NB4 (cell line): ENCODE measurements at regions not wholly inside any gene's neighbourhood (a gene's known extent, or its start where the extent isn't known, plus 50 kb on each side); places are given as distances from the start of the nearest gene placed in this dataset.

ENCODE experiments used
- DNase-seq: peaks from one replicate; pipeline ENCODE4 v3.0.0; 2010; ENCODE audit warnings: low read depth
- H3K4me3 ChIP-seq: one replicate; pipeline ENCODE4 v1.5.1; 2011; ENCODE audit warnings: mild to moderate bottlenecking, low read depth, low read length, moderate library complexity
- MYC ChIP-seq: IDR thresholded peaks from 2 replicates; pipeline ENCODE4 v1.6.1; 2011; ENCODE audit warnings: low read depth, low read length
- POLR2A ChIP-seq: IDR thresholded peaks from 2 replicates; pipeline ENCODE4 v1.6.1; 2011; ENCODE audit warnings: mild to moderate bottlenecking; ENCODE audit not compliant: insufficient read length; ENCODE audit errors: extremely low read depth
- TF ChIP-seq, protein P1 (sequence below): IDR thresholded peaks from one replicate; pipeline ENCODE4 v1.5.1; 2012; ENCODE audit warnings: low read depth, low read length
- TF ChIP-seq, protein P2 (sequence below): IDR thresholded peaks from 2 replicates; pipeline ENCODE4 v1.6.1; 2011; ENCODE audit warnings: low read depth, low read length

DNA sequence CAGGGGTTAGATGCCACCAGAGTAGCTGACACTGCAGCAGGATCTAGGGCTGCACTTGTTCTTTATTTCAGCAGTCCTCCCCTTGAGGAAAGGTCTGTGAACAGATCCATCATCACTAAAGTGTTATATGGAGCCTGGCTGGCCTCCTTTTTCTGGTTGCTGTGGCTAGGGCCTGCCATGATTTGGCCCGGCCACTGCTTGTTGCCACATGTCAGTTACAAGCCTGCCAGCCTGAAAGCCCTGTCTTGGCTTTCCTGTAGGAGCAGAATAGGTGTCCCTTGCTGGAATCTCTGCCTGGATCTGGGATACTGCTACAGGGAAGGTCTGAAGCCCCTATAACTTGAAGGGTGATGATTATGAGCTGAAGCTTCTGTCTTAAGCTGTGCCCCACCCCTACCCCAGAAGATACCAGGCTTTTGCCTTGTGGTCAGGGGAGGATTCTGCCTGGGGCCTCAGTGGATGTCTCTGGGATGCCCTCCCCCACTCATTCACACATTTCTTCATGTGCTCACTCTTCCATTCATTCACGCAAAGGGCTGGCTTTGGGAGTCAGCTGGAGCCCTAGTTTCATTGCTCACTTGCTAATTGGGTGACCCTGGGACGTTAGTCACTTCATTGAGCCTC is 64.7 kb downstream of the NDUFS5 start:
- TF ChIP-seq, protein P1, sequence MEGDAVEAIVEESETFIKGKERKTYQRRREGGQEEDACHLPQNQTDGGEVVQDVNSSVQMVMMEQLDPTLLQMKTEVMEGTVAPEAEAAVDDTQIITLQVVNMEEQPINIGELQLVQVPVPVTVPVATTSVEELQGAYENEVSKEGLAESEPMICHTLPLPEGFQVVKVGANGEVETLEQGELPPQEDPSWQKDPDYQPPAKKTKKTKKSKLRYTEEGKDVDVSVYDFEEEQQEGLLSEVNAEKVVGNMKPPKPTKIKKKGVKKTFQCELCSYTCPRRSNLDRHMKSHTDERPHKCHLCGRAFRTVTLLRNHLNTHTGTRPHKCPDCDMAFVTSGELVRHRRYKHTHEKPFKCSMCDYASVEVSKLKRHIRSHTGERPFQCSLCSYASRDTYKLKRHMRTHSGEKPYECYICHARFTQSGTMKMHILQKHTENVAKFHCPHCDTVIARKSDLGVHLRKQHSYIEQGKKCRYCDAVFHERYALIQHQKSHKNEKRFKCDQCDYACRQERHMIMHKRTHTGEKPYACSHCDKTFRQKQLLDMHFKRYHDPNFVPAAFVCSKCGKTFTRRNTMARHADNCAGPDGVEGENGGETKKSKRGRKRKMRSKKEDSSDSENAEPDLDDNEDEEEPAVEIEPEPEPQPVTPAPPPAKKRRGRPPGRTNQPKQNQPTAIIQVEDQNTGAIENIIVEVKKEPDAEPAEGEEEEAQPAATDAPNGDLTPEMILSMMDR, result no peak
- TF ChIP-seq, protein P2, sequence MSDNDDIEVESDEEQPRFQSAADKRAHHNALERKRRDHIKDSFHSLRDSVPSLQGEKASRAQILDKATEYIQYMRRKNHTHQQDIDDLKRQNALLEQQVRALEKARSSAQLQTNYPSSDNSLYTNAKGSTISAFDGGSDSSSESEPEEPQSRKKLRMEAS, result no peak
- TF ChIP-seq POLR2A, result no peak
- no peak for TF ChIP-seq MYC
- H3K4me3 ChIP-seq, result no peak overlapping the region
- no peak for DNase-seq

DNA sequence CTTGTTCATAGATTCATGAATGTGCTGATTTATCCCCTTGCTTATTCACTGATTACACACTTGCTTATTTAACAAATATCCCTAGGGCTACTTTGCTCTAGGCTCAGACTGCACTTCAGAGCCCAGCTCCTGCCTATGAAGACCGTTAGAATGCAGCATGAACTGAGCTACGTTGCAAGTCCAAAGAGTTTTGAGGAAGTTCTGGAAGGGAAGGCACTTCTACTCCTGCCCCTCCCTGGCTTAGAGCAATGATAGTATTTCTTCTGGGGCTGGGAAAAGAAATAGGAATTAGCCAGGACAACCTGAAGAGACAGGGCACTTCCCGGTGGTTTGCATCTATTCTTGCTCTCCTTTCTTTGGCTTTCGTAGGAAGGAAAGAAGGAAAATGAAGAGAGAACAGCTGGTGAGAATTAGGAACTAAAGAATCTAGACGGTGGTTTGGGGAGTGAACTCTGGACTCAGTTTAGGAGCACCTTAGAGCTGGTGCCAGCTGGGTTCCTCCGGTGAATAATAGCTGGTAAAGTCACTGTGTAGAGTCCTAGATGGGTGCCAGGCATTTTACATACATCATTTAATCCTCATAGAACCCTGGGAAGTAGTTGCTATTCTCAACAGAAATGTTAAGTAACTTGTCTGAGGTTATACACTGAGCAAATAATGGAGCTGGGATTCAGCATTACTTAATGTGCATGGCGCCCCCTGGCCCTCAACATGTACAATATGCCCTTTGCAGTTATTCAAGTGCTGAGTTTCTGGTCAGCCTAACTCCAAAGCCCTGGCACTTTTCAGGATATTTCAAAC is 65.9 kb downstream of the NDUFS5 start:
- TF ChIP-seq POLR2A, result no peak
- TF ChIP-seq, protein P1, result peak; percentile 70
- no peak for TF ChIP-seq MYC
- TF ChIP-seq, protein P2, result peak; percentile 19; the same call in 1 of the 2 replicates
- H3K4me3 ChIP-seq, result no peak overlapping the region
- DNase-seq, result peak; percentile 82

DNA sequence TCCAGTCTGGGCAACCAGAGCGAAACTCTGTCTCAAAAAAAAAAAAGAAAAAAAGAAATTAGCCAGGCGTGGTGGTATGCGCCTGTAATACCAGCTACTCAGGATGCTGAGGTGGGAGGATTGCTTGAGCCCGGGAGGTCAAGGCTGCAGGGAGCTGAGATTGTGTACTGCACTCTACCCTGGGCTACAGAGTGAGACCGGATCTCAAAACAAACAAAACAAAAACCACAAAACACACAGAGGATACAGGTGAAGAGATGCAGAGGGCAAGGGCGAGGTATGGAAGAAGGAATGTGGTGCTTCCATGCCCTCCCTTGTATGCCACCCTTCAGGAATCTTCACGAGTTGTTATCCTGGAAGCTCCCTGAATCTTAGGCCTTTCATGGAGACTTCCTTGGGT is 68.5 kb downstream of the NDUFS5 start:
- H3K4me3 ChIP-seq, result no peak overlapping the region
- TF ChIP-seq, protein P1, result no peak
- TF ChIP-seq MYC, result no peak
- TF ChIP-seq POLR2A, result no peak
- TF ChIP-seq, protein P2, result no peak
- no peak for DNase-seq

DNA sequence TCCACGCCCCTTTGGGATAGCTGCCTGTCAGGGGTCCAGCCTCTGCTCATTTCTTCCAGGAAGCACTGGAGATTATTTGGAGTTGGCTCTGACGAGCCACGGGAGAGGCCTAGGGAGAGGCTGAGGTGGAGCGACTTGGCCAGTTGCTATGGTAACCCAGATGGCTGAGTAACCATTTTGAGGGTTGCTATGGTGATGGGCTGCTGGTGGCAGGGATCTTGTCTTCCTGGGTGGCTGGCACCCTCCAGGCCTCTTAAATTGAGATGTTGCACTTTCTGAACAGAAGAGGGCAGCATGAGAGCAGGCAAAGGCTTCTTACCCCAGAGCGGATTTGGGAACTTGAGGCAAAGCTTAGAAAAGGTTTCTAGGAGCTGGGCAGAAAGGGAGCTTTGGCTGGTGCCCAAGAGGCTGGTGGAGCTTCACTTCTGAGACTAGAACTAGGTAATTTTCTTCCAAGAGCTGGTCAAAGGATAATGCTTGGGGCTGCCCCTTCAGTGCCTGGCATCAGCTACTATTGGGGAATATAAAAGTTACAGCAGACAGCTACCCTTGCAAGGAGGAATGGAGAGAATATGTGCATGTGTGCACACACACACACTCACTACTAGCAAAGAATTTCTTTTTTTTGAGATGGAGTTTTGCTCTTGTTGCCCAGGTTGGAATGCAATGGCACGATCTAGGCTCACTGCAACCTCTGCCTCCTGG is 72.5 kb downstream of the NDUFS5 start:
- TF ChIP-seq, protein P1, result peak; percentile 67
- no peak for TF ChIP-seq MYC
- H3K4me3 ChIP-seq, result no peak overlapping the region
- peak; percentile 83 for DNase-seq

DNA sequence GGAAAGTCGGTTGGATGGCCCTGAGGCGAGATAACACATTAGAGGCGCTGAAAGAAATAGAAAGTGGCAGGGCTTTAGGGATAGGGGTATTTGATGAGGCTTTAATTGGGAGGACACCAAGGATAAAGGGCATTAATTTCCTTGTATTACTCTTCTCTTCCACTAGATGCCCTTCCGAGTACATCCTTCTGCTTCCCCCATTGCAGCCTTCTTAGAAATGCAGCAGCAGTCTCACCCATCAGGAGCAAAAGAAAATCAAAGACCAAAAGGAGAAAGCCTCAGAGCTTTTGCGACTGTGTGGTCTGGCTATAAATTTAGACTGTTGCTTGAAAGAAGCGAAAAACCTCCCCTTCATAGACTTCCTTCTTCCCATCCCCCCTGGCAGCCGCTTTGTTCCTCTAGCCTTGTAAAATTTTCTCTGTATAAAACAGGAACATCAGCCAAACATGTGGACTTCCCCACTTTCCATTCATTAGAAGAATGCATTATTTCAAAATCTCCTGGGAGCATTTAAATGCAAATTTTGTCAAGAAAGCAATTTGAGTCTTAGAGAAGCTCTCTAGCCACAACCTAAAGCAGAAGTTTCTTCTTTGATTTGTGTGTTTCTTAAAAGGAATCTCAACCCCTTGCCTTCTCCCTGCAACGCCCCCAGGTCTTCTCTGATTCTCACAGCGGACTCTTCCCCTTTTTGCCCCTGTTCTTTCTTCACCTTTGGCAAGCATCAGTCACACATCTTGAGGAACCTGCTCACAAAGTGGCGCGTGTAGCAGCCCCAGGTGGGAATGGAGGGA is 76.6 kb downstream of the NDUFS5 start:
- TF ChIP-seq, protein P1, result peak; percentile 28
- TF ChIP-seq, protein P2, result no peak; the same call in 1 of the 2 replicates
- H3K4me3 ChIP-seq, result no peak overlapping the region
- DNase-seq, result peak; percentile 88
